ENCODE measurements at regions not wholly inside any gene's neighbourhood (a gene's known extent, or its start where the extent isn't known, plus 50 kb on each side); places are given as distances from the start of the nearest gene placed in this dataset.

GRCh38 chr2:144703852-144704708, 184.2 kb upstream of the ZEB2 start:
- TF ChIP-seq ZFP3 (CRISPR knock-in tag; IDR thresholded peaks at IDR 0.05) (no peak), TOX (CRISPR knock-in tag; IDR thresholded peaks at IDR 0.05; ENCODE audit: borderline replicate concordance) (no peak), ZNF70 (CRISPR knock-in tag; IDR thresholded peaks at IDR 0.05) (no peak), RARB (CRISPR knock-in tag; IDR thresholded peaks at IDR 0.05) (no peak), PPARA (CRISPR knock-in tag; IDR thresholded peaks at IDR 0.05; ENCODE audit: borderline replicate concordance) (no peak), ZFP30 (CRISPR knock-in tag; IDR thresholded peaks at IDR 0.05) (no peak), PATZ1 (CRISPR knock-in tag; IDR thresholded peaks at IDR 0.05; ENCODE audit: borderline replicate concordance) (no peak)
- TF ChIP-seq, protein P1, sequence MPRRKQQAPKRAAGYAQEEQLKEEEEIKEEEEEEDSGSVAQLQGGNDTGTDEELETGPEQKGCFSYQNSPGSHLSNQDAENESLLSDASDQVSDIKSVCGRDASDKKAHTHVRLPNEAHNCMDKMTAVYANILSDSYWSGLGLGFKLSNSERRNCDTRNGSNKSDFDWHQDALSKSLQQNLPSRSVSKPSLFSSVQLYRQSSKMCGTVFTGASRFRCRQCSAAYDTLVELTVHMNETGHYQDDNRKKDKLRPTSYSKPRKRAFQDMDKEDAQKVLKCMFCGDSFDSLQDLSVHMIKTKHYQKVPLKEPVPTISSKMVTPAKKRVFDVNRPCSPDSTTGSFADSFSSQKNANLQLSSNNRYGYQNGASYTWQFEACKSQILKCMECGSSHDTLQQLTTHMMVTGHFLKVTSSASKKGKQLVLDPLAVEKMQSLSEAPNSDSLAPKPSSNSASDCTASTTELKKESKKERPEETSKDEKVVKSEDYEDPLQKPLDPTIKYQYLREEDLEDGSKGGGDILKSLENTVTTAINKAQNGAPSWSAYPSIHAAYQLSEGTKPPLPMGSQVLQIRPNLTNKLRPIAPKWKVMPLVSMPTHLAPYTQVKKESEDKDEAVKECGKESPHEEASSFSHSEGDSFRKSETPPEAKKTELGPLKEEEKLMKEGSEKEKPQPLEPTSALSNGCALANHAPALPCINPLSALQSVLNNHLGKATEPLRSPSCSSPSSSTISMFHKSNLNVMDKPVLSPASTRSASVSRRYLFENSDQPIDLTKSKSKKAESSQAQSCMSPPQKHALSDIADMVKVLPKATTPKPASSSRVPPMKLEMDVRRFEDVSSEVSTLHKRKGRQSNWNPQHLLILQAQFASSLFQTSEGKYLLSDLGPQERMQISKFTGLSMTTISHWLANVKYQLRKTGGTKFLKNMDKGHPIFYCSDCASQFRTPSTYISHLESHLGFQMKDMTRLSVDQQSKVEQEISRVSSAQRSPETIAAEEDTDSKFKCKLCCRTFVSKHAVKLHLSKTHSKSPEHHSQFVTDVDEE (CRISPR knock-in tag; IDR thresholded peaks at IDR 0.05) = no peak
